ENCODE measurements at regions not wholly inside any gene's neighbourhood (a gene's known extent, or its start where the extent isn't known, plus 50 kb on each side); places are given as distances from the start of the nearest gene placed in this dataset.
"Not testable (repeated sequence)": the region's sequence is repeated elsewhere in the genome, so short reads cannot be mapped to it uniquely, and the experiment has no call there.

DNA sequence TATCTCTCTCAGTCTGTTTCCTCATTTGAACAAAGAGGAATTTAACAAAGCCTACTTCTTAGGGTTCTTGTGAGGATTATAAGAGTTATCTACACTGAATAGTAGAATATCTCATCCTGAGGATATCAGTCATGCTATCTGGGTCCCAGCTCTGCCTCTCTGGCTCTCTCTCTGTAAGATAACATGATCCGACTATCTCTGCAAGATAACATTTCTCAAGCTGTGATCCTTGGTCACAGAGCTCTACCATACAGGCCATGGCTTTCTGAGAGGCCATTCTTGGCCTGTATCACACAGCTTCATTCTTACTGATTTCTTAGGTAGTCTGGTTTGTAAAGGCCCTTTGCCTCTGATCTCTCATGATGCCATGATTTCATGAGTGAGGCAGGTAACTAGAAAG is 71.0 kb upstream of the TRABD2B start:
- Mint-ChIP-seq H3K4me3 (no peak overlapping the region), H3K27me3 (ENCODE audit: low read depth) (peaks cover 3% of the 10 kb centered on the region), H3K4me1 (no peaks in the 10 kb centered on the region), H3K27ac (ENCODE audit: unreplicated experiment) (no peak overlapping the region), H3K36me3 (ENCODE audit: low read depth) (no peaks in the 10 kb centered on the region), H3K9me3 (peaks cover 7% of the 10 kb centered on the region)
- no peak for DNase-seq (ENCODE audit: low read depth, low spot score)
- TF ChIP-seq, protein P1, sequence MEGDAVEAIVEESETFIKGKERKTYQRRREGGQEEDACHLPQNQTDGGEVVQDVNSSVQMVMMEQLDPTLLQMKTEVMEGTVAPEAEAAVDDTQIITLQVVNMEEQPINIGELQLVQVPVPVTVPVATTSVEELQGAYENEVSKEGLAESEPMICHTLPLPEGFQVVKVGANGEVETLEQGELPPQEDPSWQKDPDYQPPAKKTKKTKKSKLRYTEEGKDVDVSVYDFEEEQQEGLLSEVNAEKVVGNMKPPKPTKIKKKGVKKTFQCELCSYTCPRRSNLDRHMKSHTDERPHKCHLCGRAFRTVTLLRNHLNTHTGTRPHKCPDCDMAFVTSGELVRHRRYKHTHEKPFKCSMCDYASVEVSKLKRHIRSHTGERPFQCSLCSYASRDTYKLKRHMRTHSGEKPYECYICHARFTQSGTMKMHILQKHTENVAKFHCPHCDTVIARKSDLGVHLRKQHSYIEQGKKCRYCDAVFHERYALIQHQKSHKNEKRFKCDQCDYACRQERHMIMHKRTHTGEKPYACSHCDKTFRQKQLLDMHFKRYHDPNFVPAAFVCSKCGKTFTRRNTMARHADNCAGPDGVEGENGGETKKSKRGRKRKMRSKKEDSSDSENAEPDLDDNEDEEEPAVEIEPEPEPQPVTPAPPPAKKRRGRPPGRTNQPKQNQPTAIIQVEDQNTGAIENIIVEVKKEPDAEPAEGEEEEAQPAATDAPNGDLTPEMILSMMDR (conservative IDR thresholded peaks at IDR 0.05) = no peak

DNA sequence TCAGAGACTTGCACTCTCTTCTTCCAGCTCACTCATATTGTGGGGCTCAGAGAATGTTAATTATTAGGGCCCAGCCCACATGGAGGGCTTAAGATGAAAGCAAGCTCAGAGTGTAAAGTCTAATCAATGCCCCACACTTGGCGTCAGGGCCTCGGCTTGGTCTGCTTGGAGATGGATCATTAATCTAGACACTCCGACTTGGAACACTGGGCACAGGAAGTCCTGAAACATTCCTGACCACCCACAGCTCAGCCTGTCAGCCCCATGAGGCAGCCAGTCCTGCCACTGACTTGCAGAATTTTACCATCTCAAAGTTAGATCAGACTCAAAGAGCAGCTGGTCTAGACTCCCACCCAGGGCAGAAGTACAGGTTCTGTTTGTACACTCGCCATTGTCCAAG is 69.8 kb upstream of the TRABD2B start:
- TF ChIP-seq, protein P1 (conservative IDR thresholded peaks at IDR 0.05) = no peak
- no peak overlapping the region for H3K27ac Mint-ChIP-seq (ENCODE audit: unreplicated experiment)
- H3K9me3 Mint-ChIP-seq = peaks cover 4% of the 10 kb centered on the region
- H3K36me3 Mint-ChIP-seq (ENCODE audit: low read depth) = no peaks in the 10 kb centered on the region
- H3K27me3 Mint-ChIP-seq (ENCODE audit: low read depth) = peaks cover 11% of the 10 kb centered on the region
- H3K4me3 Mint-ChIP-seq = no peak overlapping the region
- DNase-seq (ENCODE audit: low read depth, low spot score) = no peak
- H3K4me1 Mint-ChIP-seq = no peaks in the 10 kb centered on the region

DNA sequence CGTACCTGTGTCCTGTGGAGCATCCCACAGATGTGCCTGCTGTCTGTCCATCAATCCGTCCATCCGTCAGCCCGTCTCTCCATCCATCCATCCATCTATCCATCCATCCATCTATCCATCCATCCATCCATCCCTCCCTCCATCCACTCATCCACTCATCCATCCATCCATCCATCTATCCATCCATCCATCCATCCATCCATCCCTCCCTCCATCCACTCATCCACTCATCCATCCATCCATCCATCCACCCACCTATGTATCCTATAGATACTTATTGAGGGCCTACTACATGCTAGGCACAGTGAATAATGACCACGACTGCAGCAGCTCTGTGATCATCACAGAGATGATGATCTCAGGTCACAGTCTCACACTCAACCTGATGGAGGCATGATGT is 67.5 kb upstream of the TRABD2B start:
- not testable (repeated sequence) for H3K4me3 Mint-ChIP-seq; DNase-seq (ENCODE audit: low read depth, low spot score); H3K36me3 Mint-ChIP-seq (ENCODE audit: low read depth); H3K4me1 Mint-ChIP-seq; H3K27ac Mint-ChIP-seq (ENCODE audit: unreplicated experiment); H3K9me3 Mint-ChIP-seq
- peaks cover 20% of the 10 kb centered on the region for H3K27me3 Mint-ChIP-seq (ENCODE audit: low read depth)

DNA sequence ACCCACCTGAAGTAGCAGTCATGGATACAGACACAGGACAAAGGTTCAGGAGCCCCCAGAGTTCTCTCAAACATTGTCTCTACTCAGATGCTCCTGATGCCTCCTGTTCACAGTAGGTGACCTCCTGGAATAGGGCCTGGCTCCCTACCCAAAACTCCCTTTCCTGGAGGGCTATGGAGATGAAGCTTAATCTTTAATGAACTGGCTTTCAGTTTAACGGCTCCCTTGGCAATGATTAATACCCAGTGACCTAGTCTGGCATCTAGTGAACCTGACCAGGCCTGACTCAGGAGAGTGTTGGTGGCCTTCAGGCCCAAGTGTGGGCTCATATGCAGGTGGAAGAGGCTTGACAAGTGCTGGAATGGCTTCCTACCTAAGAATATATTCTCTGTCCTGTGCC is 65.2 kb upstream of the TRABD2B start:
- Mint-ChIP-seq H3K4me1 (no peaks in the 10 kb centered on the region), H3K36me3 (ENCODE audit: low read depth) (no peaks in the 10 kb centered on the region), H3K27me3 (ENCODE audit: low read depth) (peaks cover 22% of the 10 kb centered on the region), H3K4me3 (no peak overlapping the region), H3K27ac (ENCODE audit: unreplicated experiment) (no peak overlapping the region), H3K9me3 (no peaks in the 10 kb centered on the region)
- TF ChIP-seq, protein P1 (conservative IDR thresholded peaks at IDR 0.05) = no peak
- no peak for DNase-seq (ENCODE audit: low read depth, low spot score)

DNA sequence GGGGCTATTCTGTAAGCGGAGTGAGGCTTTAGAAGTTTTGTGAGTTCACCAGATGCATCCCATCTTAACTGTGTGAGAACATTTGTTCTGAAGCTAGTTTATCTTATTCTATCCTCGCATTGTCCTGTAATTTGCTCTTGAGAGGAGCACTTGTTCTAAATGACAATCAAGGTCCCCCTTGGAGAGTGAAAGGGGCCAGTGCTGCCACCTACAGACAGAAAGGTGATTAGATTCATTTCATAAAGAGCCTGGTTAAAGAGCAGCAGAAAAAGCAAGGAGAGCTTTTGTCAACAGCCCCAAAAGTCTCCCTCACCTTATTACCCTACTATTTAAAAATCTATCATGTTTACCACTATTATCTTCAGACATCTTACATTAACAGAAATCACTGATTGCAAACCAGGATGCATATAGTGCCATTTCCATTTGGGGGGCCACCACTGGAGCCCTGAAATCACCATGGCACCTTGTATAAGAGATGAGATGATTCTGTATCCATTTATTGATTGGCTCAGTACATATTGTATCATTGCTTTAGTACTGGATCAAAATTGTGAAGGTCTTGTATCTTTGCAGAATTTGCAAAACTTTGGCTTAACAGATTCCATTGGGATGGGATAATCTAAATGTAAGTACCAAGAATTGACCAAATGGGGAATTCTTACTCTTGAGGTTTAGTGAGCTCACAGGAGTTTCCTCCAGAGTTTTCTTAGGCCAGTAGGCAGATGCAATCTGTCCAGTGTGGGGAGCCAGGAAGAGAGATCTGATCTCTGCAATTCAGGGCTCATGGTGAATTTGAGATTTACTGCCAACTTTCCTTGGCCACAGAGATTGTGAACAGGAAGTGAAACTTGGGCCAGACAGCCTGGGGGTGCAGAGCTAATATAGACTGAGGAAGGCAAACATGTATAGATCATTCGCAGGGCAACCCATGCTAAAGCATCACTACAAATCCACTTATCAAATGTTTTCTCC is 64.3 kb upstream of the TRABD2B start:
- Mint-ChIP-seq H3K4me1 (no peaks in the 10 kb centered on the region), H3K27ac (ENCODE audit: unreplicated experiment) (peak overlapping the region; percentile 57), H3K27me3 (ENCODE audit: low read depth) (peaks cover 28% of the 10 kb centered on the region), H3K9me3 (no peaks in the 10 kb centered on the region), H3K4me3 (no peak overlapping the region), H3K36me3 (ENCODE audit: low read depth) (no peaks in the 10 kb centered on the region)
- peak; percentile 66 for DNase-seq (ENCODE audit: low read depth, low spot score)
- TF ChIP-seq, protein P1 (conservative IDR thresholded peaks at IDR 0.05) = peak; percentile 79

DNA sequence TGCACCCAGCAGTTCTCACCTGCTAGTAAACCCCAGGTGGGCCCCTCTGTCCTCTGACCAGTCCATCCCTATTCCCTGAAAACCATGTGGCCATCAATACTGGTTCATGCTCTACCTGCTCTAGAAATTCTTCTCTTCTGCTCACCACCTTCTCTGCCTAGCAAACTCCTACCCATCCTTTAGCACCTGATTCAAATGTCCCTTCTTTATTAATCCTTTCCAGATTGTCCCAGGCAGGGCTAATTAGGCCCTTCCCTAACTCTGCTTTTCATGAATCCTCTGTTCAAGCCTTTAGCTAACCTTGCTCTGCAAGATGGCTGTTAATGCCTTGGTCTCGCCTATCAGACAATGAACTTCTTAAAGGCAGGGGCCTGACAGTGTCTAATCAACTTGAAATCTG is 62.1 kb upstream of the TRABD2B start:
- Mint-ChIP-seq H3K4me1 (no peaks in the 10 kb centered on the region), H3K9me3 (no peaks in the 10 kb centered on the region), H3K27ac (ENCODE audit: unreplicated experiment) (no peak overlapping the region), H3K4me3 (no peak overlapping the region), H3K27me3 (ENCODE audit: low read depth) (peaks cover 36% of the 10 kb centered on the region), H3K36me3 (ENCODE audit: low read depth) (no peaks in the 10 kb centered on the region)
- TF ChIP-seq, protein P1 (conservative IDR thresholded peaks at IDR 0.05) = no peak
- no peak for DNase-seq (ENCODE audit: low read depth, low spot score)

Data from neural crest cell (in vitro differentiated cells).